HG03135 (cell line): ENCODE measurements at regions not wholly inside any gene's neighbourhood (a gene's known extent, or its start where the extent isn't known, plus 50 kb on each side); places are given as distances from the start of the nearest gene placed in this dataset.

ENCODE experiments used
- ATAC-seq: cut with Tn5 transposase; IDR thresholded peaks from one replicate; pipeline ENCODE4 v1.9.1; 2021; ENCODE audit warnings: mild to moderate bottlenecking, moderate library complexity; ENCODE audit not compliant: unreplicated experiment

GRCh38 chr14:97695456-97695981 is 898.3 kb downstream of the VRK1 start:
- no peak for ATAC-seq

GRCh38 chr14:97697772-97698171 is 900.6 kb downstream of the VRK1 start:
- ATAC-seq = no peak

GRCh38 chr14:97699026-97699425 is 901.8 kb downstream of the VRK1 start:
- no peak for ATAC-seq

GRCh38 chr14:97703006-97703760 is 906.0 kb downstream of the VRK1 start:
- ATAC-seq = no peak

- no peak for ATAC-seq
Measured at GRCh38 chr14:97704316-97704885, 907.2 kb downstream of the VRK1 start.

- ATAC-seq = no peak
Measured at GRCh38 chr14:97705107-97705506, 907.9 kb downstream of the VRK1 start.

GRCh38 chr14:97705976-97706375 is 908.8 kb downstream of the VRK1 start:
- no peak for ATAC-seq

GRCh38 chr14:97706819-97707218 is 909.6 kb downstream of the VRK1 start:
- ATAC-seq = no peak

- ATAC-seq = no peak
Measured at GRCh38 chr14:97707603-97708002, 910.4 kb downstream of the VRK1 start.

GRCh38 chr14:97709552-97709951 is 912.4 kb downstream of the VRK1 start:
- ATAC-seq = no peak

GRCh38 chr14:97710726-97711125 is 913.5 kb downstream of the VRK1 start:
- ATAC-seq = no peak

GRCh38 chr14:97712471-97712870 is 915.3 kb downstream of the VRK1 start:
- no peak for ATAC-seq

GRCh38 chr14:97713023-97713422 is 915.8 kb downstream of the VRK1 start:
- no peak for ATAC-seq

GRCh38 chr14:97718886-97719442 is 921.8 kb downstream of the VRK1 start:
- no peak for ATAC-seq

- no peak for ATAC-seq
Measured at GRCh38 chr14:97719931-97720330, 922.7 kb downstream of the VRK1 start.

- ATAC-seq = no peak
Measured at GRCh38 chr14:97723351-97723750, 926.2 kb downstream of the VRK1 start.

- ATAC-seq = no peak
Measured at GRCh38 chr14:97723819-97724218, 926.6 kb downstream of the VRK1 start.

GRCh38 chr14:97724265-97724731 is 927.1 kb downstream of the VRK1 start:
- ATAC-seq = no peak

GRCh38 chr14:97726676-97727075 is 929.5 kb downstream of the VRK1 start:
- ATAC-seq = no peak

- ATAC-seq = no peak
Measured at GRCh38 chr14:97730706-97731105, 933.5 kb downstream of the VRK1 start.

- no peak for ATAC-seq
Measured at GRCh38 chr14:97731800-97732199, 934.6 kb downstream of the VRK1 start.

GRCh38 chr14:97747316-97747715 is 950.1 kb downstream of the VRK1 start:
- ATAC-seq = no peak
